GM12878 (cell line): ENCODE measurements at regions not wholly inside any gene's neighbourhood (a gene's known extent, or its start where the extent isn't known, plus 50 kb on each side); places are given as distances from the start of the nearest gene placed in this dataset.
"Not testable (repeated sequence)": the region's sequence is repeated elsewhere in the genome, so short reads cannot be mapped to it uniquely, and the experiment has no call there.

Experiments
- ATAC-seq: fragments of 200-7000 bp; cut with Tn5 transposase; 3 replicates; pipeline ENCODE4 v1.9.1; 2020; ENCODE audit warnings: mild to moderate bottlenecking, moderate library complexity
- BruUV-seq: library from RNA; stranded (reverse); fragments of 400-500 nt; replicated peaks from 2 replicates; lab custom pipeline; 2021; lab: Mats Ljungman, UMichigan
- CTCF ChIA-PET: fragments of 300-600 bp; sonication (Branson Sonifier 250); formaldehyde crosslinking; extraction: SDS; loops from one replicate; lab custom pipeline; 2021; ENCODE audit warnings: inconsistent platforms; lab: Yijun Ruan, JAX
- POLR2A ChIA-PET: fragments of 350-600 bp; formaldehyde crosslinking; extraction: SDS; loops from one replicate; lab custom pipeline; 2021; ENCODE audit warnings: inconsistent platforms; lab: Charles Lee
- RAD21 ChIA-PET: fragments of 300-600 bp; sonication (Branson Sonifier 250); formaldehyde crosslinking; loops from one replicate; lab custom pipeline; 2023; ENCODE audit warnings: antibody characterized with exemption; ENCODE audit not compliant: unreplicated experiment; lab: Charles Lee
- SMC1A ChIA-PET: fragments of 300-600 bp; sonication (Branson Sonifier 250); formaldehyde crosslinking; loops from one replicate; lab custom pipeline; 2023; ENCODE audit not compliant: unreplicated experiment, uncharacterized antibody; lab: Charles Lee
- DNase-seq: peaks from one replicate; pipeline ENCODE4 v3.0.0-alpha.2; 2011; ENCODE audit warnings: low read depth, low spot score
- FAIRE-seq: peaks from 3 replicates; lab custom pipeline; 2011; peaks lifted over from hg19 to GRCh38; lab: Jason Lieb, UNC
- H2AFZ ChIP-seq: 2 replicates; pipeline ENCODE4 v1.6.0; 2011; ENCODE audit warnings: low read depth, low read length, control low read depth; ENCODE audit not compliant: control insufficient read depth
- H3K27ac ChIP-seq: 2 replicates; pipeline ENCODE4 v1.5.1; 2011; ENCODE audit warnings: control low read depth; ENCODE audit not compliant: control insufficient read depth, insufficient read depth
- H3K27me3 ChIP-seq, 2 experiments: replicated peaks in 1 of 2; 2 replicates each; pipeline versions ENCODE4 v1.6.0 to v1.6.1; 2011; ENCODE audit warnings: low read length in 1 of 2; ENCODE audit not compliant: control insufficient read depth in 2 of 2, insufficient read depth in 2 of 2
- H3K36me3 ChIP-seq, 2 experiments: 2 replicates each; pipeline ENCODE4 v1.5.1; 2011; ENCODE audit warnings: low read length in 1 of 2; ENCODE audit not compliant: control insufficient read depth in 2 of 2, insufficient read depth in 2 of 2
- H3K4me1 ChIP-seq: 2 replicates; pipeline ENCODE4 v1.6.1; 2011; ENCODE audit warnings: mild to moderate bottlenecking, low read length, moderate library complexity, mixed read lengths; ENCODE audit not compliant: control insufficient read depth, insufficient read depth
- H3K4me2 ChIP-seq: 2 replicates; pipeline ENCODE4 v1.6.0; 2011; ENCODE audit warnings: control low read depth; ENCODE audit not compliant: control insufficient read depth, insufficient read depth
- H3K4me3 ChIP-seq: fragments of 200-600 bp; sonication (generic); 2 replicates; pipeline ENCODE4 v1.5.1; 2016
- H3K79me2 ChIP-seq: 2 replicates; pipeline ENCODE4 v1.6.0; 2011; ENCODE audit warnings: low read length; ENCODE audit not compliant: control insufficient read depth, insufficient read depth
- H3K9ac ChIP-seq: 2 replicates; pipeline ENCODE4 v1.8.0; 2011; ENCODE audit warnings: low read length, control low read depth, mixed read lengths; ENCODE audit not compliant: control insufficient read depth, insufficient read depth
- H3K9me3 ChIP-seq: replicated peaks from 3 replicates; pipeline ENCODE4 v1.5.1; 2011; ENCODE audit warnings: mild to moderate bottlenecking, low read length; ENCODE audit not compliant: control insufficient read depth, insufficient read depth
- H4K20me1 ChIP-seq: 2 replicates; pipeline ENCODE4 v1.6.0; 2011; ENCODE audit not compliant: control insufficient read depth, insufficient read depth
- HCFC1 ChIP-seq: fragments of 150-350 bp; IDR thresholded peaks from 2 replicates; pipeline ENCODE4 v1.6.1; 2014; ENCODE audit warnings: low read length
- NKRF ChIP-seq: fragments of 450-650 bp; conservative IDR thresholded peaks from 2 replicates; pipeline ENCODE4 v1.6.1; 2017; ENCODE audit warnings: mild to moderate bottlenecking, moderate library complexity
- TCF7 ChIP-seq: IDR thresholded peaks from 2 replicates; pipeline ENCODE4 v1.6.1; 2014; ENCODE audit warnings: antibody characterized with exemption, borderline replicate concordance
- WGBS: methylation state at CpG from one replicate; pipeline ENCODE4 v1.1.6; 2016; ENCODE audit warnings: low lambda C conversion rate; ENCODE audit not compliant: insufficient replicate concordance, insufficient coverage; ENCODE audit errors: missing lambda C conversion rate; 5-methylcytosine and 5-hydroxymethylcytosine counted together
- in situ Hi-C: fragments of 300-500 bp; cut with MboI; formaldehyde crosslinking; loops from 9 replicates; pipeline ENCODE4 v1.14.3; 2018; ENCODE audit warnings: mixed read lengths
- intact Hi-C: fragments of 100-400 bp; cut with micrococcal nuclease; formaldehyde crosslinking; loops from one replicate; pipeline ENCODE4 v1.14.2; 2022; ENCODE audit not compliant: unreplicated experiment

DNA sequence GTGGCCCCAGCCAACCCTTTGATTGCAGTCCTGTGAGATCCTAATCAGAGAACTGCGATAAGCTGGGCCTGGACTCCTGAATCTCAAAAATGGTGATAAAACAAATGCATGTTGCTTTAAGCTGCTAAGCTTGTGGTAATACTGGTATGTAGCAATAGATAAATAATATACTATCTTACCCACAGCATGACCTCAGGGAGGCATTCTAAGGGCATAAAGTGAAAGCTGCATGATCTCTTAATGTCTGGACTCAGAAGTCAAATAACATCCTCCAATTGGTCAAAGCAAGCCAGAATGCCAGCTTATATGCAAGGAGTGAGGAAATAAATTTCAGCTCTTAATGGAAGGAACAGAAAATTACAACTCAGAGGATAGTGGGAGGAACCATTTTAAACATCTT is 246.1 kb downstream of the FSIP2 start (continued):
- TF ChIP-seq NKRF (no peak), TCF7 (no peak), HCFC1 (no peak)

GRCh38 chr2:185988907-185989306 is 250.3 kb downstream of the FSIP2 start:
- H3K4me1 ChIP-seq, in situ Hi-C loops, CTCF ChIA-PET, H2AFZ ChIP-seq, H3K9ac ChIP-seq, H3K79me2 ChIP-seq, H3K9me3 ChIP-seq, POLR2A ChIA-PET, ATAC-seq, RAD21 ChIA-PET, H4K20me1 ChIP-seq, SMC1A ChIA-PET, H3K4me2 ChIP-seq, FAIRE-seq, H3K36me3 ChIP-seq, H3K27ac ChIP-seq, H3K27me3 ChIP-seq, DNase-seq, BruUV-seq, H3K4me3 ChIP-seq: not testable (repeated sequence)
- WGBS, result 64% methylated on average over 5 of the region's 5 CpGs
- intact Hi-C loops, result loop anchor here (10.0 kb wide), 1 partner anchor 476 kb away; no protein-coding TSS in a partner anchor
